Suprapubic skin (tissue), 3 donors: ENCODE measurements at regions not wholly inside any gene's neighbourhood (a gene's known extent, or its start where the extent isn't known, plus 50 kb on each side); places are given as distances from the start of the nearest gene placed in this dataset.

Source experiments
- EP300 ChIP-seq: sonication (generic); formaldehyde crosslinking; IDR thresholded peaks from one replicate; pipeline ENCODE4 v1.6.1; 2017; ENCODE audit warnings: antibody characterized with exemption
- POLR2A ChIP-seq, 2 donors: fragments of 450-650 bp; IDR thresholded peaks; one replicate each; pipeline ENCODE4 v1.6.1; 2017; ENCODE audit warnings: antibody characterized with exemption in 2 of 2, mild to moderate bottlenecking in 2 of 2, moderate library complexity in 2 of 2
- TF ChIP-seq, protein P1 (sequence below), 2 donors: fragments of 200-600 bp in 1 of 2; fragments of 450-650 bp in 1 of 2; sonication (generic) in 1 of 2; IDR thresholded peaks; one replicate each; pipeline ENCODE4 v1.5.1; 2016 to 2019; ENCODE audit warnings: antibody characterized with exemption in 2 of 2, mild to moderate bottlenecking in 1 of 2, moderate library complexity in 1 of 2

GRCh38 chrX:45400027-45400779 is 199.5 kb upstream of the DIPK2B start:
- TF ChIP-seq EP300 = no peak
- TF ChIP-seq, protein P1, sequence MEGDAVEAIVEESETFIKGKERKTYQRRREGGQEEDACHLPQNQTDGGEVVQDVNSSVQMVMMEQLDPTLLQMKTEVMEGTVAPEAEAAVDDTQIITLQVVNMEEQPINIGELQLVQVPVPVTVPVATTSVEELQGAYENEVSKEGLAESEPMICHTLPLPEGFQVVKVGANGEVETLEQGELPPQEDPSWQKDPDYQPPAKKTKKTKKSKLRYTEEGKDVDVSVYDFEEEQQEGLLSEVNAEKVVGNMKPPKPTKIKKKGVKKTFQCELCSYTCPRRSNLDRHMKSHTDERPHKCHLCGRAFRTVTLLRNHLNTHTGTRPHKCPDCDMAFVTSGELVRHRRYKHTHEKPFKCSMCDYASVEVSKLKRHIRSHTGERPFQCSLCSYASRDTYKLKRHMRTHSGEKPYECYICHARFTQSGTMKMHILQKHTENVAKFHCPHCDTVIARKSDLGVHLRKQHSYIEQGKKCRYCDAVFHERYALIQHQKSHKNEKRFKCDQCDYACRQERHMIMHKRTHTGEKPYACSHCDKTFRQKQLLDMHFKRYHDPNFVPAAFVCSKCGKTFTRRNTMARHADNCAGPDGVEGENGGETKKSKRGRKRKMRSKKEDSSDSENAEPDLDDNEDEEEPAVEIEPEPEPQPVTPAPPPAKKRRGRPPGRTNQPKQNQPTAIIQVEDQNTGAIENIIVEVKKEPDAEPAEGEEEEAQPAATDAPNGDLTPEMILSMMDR (IDR thresholded peaks at IDR 0.05) = no peak
- TF ChIP-seq POLR2A (IDR thresholded peaks at IDR 0.05) = no peak
